ENCODE measurements at regions not wholly inside any gene's neighbourhood (a gene's known extent, or its start where the extent isn't known, plus 50 kb on each side); places are given as distances from the start of the nearest gene placed in this dataset.

- Histone ChIP-seq H3K27me3 (no peaks in the 10 kb centered on the region), H3K36me3 (replicated peaks in 1 of 2) (no peaks in the 10 kb centered on the region), H3K9me3 (replicated peaks in 1 of 3) (peaks cover 0 to 8% (median 0%) of the 10 kb centered on the region in 3 donors), H3K4me1 (replicated peaks in 1 of 2) (no peaks in the 10 kb centered on the region), H3K27ac (no peak overlapping the region), H3K4me3 (no peak overlapping the region)
- intact Hi-C loops (cut with DNase I) = no loop called here
- DNase-seq = no peak
- TF ChIP-seq POLR2A (IDR thresholded peaks at IDR 0.05) (no peak), CTCF (IDR thresholded peaks at IDR 0.05) (no peak)
- WGBS, 4 donors = 67 to 83% (median 72%) methylated on average over 9 of the region's 9 CpGs
Measured at GRCh38 chrX:1099146-1099770, 113.2 kb downstream of the CRLF2 start.

GRCh38 chrX:1097328-1097727 lies 115.1 kb downstream of the CRLF2 start:
- 86 to 97% (median 95%) methylated on average over 1 of the region's 1 CpG for WGBS, 4 donors
- Histone ChIP-seq H3K27me3 (no peaks in the 10 kb centered on the region), H3K4me1 (replicated peaks in 1 of 2) (no peaks in the 10 kb centered on the region), H3K4me3 (no peak overlapping the region), H3K36me3 (replicated peaks in 1 of 2) (no peaks in the 10 kb centered on the region), H3K9me3 (replicated peaks in 1 of 3) (peaks cover 0 to 8% (median 0%) of the 10 kb centered on the region in 3 donors), H3K27ac (no peak overlapping the region)
- TF ChIP-seq CTCF (IDR thresholded peaks at IDR 0.05) = no peak
- no peak for TF ChIP-seq POLR2A (IDR thresholded peaks at IDR 0.05)
- DNase-seq = no peak
- intact Hi-C loops (cut with DNase I) = no loop called here

GRCh38 chrX:1094566-1095333 lies 117.7 kb downstream of the CRLF2 start:
- Histone ChIP-seq H3K4me3 (no peak overlapping the region), H3K27me3 (no peaks in the 10 kb centered on the region), H3K27ac (no peak overlapping the region), H3K9me3 (replicated peaks in 1 of 3) (peaks cover 0 to 8% (median 0%) of the 10 kb centered on the region in 3 donors), H3K4me1 (replicated peaks in 1 of 2) (no peaks in the 10 kb centered on the region), H3K36me3 (replicated peaks in 1 of 2) (no peaks in the 10 kb centered on the region)
- intact Hi-C loops (cut with DNase I) = no loop called here
- no peak for TF ChIP-seq POLR2A (IDR thresholded peaks at IDR 0.05)
- no peak for TF ChIP-seq CTCF (IDR thresholded peaks at IDR 0.05)
- no peak for DNase-seq
- WGBS, 4 donors = 78 to 83% (median 82%) methylated on average over 17 of the region's 17 CpGs

- H3K27ac ChIP-seq = no peak overlapping the region
- no peak for TF ChIP-seq POLR2A (IDR thresholded peaks at IDR 0.05)
- TF ChIP-seq CTCF (IDR thresholded peaks at IDR 0.05) = no peak
- intact Hi-C loops (cut with DNase I) = no loop called here
- H3K27me3 ChIP-seq = no peaks in the 10 kb centered on the region
- H3K4me3 ChIP-seq = no peak overlapping the region
- H3K36me3 ChIP-seq (replicated peaks in 1 of 2) = no peaks in the 10 kb centered on the region
- no peak for DNase-seq
- peaks cover 0 to 8% (median 0%) of the 10 kb centered on the region in 3 donors for H3K9me3 ChIP-seq (replicated peaks in 1 of 3)
- no peaks in the 10 kb centered on the region for H3K4me1 ChIP-seq (replicated peaks in 1 of 2)
- WGBS, 4 donors = 40 to 51% (median 49%) methylated on average over 26 of the region's 26 CpGs
Measured at GRCh38 chrX:1093586-1094421, 118.6 kb downstream of the CRLF2 start.

All from adrenal gland (tissue), 9 donors.